OCI-M2 (cell line): ENCODE measurements at regions not wholly inside any gene's neighbourhood (a gene's known extent, or its start where the extent isn't known, plus 50 kb on each side); places are given as distances from the start of the nearest gene placed in this dataset.

Source experiments
- DNase-seq: peaks from one replicate; lab custom pipeline; 2025; ENCODE audit not compliant: unreplicated experiment; lab: John Stamatoyannopoulos, UW

DNA sequence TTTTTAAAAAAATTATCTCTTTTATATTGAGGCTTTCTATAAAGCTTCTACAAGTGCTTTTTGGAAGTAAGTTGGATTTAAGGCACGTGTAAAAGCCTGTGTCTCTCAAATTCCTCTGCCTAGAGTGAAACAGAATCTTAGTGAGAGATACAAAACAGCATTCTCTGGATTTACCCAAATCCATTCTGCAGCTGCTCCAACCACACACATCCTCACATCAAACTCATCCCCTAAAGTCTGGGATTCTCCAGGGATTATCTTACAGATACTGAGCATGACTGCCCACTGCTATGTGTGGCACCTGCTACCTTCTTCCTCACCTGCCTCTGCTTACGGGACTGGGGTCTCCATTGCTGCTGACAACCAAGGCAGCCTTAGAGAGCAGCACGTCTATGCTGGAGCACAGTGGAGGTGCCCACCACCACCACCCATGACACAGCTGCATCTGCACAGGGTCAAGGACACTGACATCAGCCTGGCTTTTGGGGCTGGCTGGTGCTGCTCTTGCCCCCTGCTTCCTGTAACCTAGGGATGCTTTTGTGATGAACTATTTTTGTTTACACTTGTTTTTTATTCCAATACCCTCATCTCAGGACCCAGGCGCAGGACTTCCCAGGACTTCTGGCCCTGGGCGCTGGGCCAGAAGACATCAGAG, 139.2 kb upstream of the NAMPT start:
- no peak for DNase-seq

DNA sequence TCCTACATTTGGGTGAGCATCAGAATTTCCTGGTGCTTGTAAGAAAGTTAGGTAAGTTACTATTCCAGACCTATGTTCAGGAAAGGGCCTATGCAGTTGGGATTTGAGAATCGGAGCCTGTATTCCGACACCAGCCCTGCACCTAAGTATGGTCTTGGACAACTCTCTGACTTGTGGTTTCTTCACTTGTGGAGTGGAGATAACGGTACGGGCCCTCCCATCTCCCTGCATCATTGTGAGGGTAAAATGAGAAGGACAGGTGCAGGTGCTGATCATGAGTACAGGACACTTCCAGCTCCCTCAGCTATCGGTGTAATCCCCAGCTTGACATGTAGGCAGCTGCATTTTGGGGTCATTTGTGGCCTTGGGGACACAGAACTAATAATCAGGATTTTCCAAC, 138.3 kb upstream of the NAMPT start:
- no peak for DNase-seq

DNA sequence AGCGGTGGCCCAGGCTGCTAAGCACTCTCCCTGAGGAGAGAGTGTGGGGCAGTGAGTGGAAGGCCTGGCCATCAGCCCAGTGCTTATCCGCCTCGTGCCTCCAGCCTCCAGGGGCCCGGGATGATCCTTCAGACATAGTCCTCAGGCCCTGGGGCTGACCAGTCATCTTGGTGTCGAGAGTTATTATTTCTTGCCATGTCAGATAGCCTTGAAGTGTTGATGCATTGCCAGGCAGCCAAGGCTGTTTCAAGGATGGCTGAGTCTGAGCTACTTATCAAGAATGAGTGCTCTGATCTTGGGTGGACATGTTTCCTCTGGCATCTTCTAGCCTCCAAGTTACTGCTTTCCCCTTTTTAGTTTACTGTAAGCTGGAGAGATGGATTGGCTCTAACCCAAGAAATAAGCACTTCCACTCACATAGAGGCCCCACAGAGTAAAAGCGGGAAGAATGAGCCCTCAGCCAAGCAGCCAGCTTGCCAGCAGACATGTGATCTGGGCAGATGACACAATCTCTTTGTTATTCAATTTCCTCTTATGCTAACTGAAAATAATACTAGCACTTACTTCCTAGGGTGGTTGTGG, 136.5 kb upstream of the NAMPT start:
- DNase-seq = no peak

DNA sequence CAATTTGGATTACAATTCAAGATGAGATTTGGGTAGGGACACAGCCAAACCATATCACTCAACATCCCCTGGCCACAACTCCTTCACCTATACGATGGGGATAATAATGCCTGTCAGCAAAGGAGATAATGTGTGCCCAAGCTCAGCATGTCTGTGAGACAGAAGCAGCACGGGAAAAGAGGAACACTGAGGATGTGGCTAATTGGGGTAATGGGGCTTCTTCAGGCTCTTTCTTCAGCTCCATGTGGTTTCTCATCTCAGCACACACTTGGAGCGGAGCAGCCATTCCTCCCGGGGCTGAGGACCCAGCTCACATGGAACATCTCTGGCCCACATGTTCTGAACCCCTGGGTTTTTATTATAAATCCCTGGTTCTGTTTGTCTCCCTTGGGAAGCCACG, 136.0 kb upstream of the NAMPT start:
- no peak for DNase-seq

DNA sequence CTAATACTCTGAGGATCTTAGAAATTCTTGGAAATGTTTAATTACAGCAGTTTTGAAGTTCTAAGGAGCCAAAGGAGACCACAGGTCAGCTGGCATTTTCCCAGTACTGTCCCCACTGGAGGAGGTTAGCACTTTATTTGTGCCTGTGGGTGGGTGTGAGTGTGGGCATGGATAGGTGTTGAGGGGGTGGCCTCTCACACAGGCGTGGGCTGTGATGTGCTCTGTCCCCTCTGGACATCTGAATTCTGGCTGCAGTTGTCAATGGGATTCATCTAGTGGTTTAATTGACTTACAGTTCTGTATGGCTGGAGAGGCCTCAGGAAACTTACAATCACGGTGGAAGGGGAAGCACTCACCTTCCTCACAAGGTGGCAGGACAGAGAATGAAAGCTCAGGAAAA, 135.4 kb upstream of the NAMPT start:
- no peak for DNase-seq

DNA sequence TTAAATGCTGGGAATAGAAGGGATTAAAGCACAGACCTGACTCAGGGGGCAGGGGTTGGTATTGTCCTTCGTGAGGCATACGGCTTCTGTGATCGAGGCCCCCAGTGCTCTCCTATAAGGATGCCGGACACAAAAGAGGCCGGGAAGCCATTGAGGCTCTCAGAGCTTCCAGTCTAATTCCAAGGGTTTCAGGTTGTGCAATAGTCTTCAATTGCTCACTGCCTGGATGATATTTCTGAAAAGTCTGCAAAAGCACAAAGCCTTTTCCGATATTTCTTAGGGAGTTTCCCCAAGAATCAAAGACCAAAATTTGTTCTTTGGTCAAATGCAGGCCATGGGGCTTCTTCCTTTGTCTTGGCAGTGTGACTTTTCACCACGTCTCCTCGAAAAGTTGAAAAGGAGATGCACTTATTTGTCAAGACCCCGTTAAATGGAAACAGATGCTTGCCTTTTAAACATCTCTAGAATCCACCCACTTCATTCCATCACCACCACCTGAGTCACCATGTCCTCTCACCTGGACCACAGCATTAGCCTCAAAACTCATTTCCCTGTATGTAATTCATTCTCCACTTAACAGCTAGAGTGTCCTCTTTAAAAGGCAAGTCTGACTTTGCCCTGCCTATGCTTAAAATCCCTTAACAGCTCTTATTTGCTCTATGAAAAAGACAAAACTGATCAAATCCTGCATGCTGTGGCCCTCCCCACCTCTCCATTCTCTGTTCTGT, 134.8 kb upstream of the NAMPT start:
- no peak for DNase-seq

DNA sequence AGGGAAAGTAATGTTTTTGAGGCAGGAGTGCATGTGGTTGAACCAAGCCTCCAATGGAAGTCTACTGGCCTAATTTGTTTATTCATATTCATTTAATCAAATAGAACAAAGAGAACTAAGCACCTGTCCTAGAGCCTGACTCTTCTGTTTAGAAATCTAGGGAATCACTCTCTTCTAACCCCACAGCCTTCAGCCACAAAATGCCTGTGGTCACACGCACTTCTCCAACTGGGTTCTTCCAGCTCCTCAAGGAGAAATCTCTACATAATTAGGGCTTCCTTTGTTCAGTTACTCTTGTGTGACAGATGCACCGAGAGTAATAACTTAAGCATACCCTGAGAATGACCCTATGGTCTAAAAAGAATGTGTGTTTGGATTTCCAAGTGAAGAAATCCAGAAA, 133.7 kb upstream of the NAMPT start:
- DNase-seq = no peak

DNA sequence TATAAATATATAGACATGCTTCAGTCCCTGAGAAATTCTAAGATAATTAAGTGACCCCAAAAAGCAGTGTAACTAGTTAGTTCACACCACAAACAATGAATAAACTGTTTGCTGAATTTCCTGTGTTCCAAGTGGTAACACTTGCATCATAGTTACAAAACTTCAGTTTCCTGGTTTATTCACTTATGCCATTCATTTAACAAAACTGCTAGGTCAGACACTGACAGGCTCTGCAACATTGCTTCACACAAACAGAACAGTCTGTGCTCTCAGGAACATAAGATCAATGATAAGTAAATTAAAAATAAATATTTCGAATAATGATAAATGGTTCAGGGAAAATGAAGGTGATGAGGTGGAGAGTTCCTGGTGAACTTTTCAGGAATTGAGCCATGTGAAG, 133.3 kb upstream of the NAMPT start:
- DNase-seq = no peak

DNA sequence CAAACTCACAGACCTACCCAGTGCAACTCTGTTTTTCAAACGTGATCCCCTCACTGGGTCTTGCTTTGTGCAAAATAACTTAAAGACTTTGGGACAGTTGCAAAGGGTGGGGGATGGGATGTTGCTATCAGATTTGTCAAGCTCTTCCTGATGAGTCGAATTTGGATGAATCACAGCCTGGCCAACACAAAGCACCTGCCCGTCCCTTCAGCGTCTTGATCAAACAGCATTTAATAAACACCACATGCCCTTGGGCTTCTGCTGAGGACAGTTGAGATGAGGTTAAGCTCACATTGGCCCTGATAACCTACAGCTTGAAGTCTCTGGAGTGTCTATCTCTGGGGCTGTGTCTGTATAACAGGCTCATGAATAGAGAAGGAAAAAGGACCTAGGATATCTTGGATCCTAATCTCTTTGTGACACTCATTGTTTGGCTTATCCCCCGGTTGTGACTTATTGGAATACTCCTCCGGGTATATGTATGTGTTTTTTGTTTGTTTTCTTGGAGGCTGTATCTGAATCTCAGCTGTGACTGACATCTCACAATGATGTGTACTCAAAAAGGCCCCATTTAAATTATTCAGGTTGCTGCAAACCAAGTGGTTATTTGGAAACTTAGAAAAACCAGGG, 132.6 kb upstream of the NAMPT start:
- no peak for DNase-seq

DNA sequence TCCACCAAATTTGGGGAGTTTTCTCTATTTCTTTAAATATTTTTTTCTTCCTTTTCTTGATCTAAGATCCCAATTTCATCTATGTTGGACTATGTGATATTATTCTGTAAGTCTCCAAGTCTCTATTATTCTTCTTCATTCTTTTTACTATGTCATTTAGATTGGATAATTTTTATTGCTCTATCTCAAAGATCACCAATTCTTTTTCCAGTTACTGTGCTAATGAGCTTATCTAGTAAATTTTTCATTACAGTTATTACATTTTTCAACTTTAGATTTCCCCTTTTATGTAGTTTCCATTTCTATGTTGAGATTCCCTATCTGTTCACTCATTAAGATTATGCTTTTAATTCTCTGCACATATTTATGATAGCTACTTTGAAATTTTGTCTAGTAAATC, 131.6 kb upstream of the NAMPT start:
- no peak for DNase-seq

DNA sequence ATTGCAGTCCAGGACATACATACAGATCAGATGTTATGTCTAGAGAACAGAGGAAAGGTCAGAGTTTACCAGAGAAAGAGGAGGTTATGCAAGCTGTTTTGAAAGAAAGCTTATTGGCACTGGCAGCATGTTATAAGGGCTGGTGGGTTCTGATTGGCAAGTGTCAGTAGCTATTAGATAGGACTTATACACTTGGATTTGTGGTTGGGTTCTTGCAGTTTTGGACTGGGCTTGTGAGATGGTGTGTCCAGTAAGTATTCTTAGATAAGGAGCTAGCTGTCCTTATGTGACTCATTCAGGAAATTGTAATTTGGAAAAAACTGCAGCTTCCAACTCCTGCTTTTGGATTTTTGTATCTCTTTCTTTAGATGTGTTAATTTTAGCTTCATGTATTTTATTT, 130.7 kb upstream of the NAMPT start:
- no peak for DNase-seq

DNA sequence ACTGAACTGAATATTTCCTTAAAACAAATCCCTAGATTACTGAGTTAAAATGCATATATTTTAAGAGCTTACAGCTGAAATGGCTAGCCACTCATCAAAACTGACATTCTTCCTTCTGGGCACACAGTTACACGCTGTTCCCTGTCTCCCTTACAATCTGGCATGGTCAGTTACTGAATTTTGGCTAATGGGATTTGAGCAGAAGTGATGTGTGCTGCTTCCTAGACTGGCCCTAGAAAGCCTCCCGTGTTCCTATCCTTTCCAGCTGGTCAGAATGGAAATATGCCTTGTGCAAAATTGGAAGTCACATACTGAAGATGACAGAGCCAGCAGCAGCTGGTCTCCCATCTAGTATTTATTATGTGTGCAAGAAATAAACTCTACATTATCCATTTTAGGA, 128.7 kb upstream of the NAMPT start:
- DNase-seq = no peak

DNA sequence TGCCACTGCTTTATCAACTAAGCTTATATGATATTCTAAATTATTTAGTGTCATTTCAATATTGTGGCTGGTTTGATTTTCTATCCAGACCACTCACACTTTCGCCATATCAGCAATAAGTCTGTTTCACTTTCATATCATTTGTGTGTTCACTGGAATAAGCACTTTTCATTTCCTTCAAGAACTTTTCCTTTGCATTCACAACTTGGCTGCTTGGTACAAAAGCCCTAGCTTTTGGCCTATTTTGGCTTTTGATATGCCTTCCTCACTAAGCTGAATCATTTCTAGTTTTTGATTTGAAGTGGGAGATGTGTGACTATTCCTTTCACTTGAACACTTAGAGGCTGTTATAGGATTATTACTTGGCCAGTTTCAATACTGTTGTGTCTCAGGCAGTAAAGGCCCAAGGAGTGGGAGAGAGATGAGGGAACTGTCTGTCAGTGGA, 120.9 kb upstream of the NAMPT start:
- no peak for DNase-seq

DNA sequence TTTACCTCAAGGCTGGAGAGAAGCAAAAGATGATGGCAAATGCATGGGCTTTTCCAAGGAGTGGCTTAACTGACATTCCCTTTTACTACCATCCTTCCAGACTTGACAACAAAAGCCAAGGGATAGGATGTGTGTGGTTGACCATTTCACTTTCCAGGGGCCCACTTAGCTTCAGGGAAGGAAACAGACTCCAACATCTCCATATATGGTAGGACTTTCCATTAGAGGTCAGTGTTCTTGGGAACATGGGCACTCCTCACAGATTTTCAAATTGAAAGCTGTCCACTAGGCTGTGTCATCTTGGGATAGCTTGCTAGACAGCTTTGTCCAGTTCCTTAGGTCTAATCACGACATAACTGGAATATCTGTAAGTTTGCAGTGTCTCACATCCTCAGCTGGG, 118.1 kb upstream of the NAMPT start:
- DNase-seq = no peak

DNA sequence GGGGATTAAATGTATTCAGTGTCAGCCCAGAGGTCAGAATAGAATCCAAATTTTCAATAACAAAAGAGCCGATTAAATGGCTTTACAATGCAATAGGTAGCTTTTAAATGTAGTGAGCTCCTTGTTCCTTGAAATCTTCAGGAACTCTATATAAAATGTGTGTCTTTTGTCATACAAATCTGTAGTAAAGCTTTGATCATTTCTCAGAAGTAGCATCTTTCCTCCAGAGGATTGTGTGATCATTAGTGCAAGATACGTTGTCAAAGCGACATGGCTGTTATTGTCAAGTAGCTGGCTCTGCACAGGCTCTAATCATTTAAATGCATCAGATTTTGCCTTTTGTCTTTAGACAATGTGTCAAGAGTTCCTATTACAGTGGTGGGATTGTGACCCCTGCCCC, 116.1 kb upstream of the NAMPT start:
- no peak for DNase-seq

DNA sequence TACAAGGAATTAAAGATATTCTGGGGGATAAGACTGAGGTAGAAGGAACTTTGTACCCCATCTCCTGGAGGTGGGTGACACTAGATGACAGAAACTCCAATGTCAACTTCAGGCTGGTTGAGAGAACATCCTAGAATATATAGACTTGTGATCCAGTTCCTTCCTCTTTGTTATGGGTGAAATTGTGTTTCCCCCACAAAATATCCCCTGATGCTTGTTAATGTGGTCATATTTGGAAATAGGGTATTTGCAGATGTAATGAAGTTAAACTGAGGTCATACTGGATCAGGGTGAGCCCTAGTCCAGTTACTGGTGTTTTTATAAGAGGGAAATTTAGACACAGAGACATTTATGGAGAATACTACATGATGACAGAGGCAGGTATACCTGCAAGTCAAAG, 114.0 kb upstream of the NAMPT start:
- DNase-seq = no peak

DNA sequence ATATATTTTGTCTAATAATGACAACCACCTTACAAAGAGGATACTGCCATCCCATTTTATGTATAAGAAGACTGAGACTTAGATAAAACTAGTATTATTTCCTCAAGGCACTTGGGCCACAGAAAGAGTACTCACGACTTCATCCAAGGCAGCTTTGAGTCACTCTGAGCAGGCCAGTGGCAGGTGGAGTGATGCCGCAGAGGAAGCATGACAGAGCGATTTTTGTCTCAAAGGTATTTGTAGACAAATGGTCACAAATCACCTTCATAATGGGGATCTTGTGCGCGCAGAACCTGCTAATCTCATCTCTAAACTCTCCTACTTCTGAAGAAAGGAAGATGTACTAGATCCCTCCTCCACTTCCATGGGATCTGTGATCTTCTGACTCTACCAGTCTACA, 113.2 kb upstream of the NAMPT start:
- no peak for DNase-seq

DNA sequence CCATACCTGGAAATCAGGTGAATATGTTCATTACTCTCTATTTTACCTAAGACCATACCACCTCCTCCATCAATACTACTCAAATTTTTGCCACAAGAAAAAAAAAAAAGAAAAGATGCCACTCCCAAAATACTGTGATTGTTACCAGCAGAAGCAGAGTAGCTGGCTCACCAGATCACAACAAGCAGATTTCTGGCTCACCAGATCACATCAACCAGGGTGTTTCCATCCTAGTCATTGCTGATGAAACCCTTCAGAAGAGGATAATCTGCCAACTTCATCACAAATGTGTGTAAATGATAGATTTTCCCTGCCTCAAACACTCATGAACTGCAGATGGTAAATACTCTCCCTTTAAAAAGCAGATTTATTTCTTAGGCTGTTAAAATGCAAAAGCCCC, 109.7 kb upstream of the NAMPT start:
- DNase-seq = no peak

DNA sequence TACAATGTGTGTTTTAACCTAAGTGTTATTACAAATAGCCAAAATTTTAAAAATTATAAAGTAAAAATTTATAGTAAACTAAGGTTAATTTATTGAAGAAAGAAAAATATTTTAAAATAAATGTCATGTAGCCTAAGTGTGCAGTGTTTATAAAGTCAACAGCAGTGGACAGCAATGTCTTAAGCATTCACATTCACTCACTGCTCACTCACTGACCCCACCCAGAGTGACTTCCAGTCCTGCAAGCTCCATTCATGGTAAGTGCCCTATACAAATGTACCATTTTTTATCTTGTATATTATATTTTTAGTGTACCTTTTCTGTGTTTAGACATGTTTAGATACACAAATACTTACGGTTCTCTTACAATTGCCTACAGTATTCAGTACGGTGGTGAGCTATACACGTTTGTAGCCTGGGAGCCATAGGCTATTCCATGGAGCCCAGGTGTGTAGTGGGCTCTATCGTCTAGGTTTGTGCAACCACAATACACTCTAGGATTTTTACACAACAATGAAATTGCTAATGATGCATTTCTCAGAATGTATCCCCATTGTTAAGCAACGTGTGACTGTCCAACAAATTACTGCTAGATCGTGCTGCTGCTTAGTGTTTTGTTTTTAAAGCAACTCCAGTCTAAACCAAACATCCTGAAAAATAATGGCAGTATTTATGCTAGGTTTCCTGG, 108.9 kb upstream of the NAMPT start:
- no peak for DNase-seq

DNA sequence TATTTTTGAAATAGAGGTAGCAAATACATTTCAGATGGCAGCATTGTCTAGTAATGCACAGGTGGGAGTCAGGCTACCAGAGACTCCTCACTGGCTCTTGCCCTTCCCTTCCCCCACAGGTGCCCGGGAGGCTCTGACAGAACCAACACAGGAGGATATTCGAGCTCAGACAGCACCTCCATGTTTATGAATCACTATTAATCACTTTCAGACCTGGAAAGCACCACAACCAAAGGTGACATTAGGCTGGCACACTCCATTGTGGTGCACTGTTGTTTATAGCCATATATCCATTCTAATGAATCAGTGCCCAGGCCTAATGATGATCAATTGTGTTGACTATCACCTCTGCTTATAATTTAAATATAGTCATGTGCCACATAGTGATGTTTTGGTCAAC, 107.8 kb upstream of the NAMPT start:
- DNase-seq = no peak

DNA sequence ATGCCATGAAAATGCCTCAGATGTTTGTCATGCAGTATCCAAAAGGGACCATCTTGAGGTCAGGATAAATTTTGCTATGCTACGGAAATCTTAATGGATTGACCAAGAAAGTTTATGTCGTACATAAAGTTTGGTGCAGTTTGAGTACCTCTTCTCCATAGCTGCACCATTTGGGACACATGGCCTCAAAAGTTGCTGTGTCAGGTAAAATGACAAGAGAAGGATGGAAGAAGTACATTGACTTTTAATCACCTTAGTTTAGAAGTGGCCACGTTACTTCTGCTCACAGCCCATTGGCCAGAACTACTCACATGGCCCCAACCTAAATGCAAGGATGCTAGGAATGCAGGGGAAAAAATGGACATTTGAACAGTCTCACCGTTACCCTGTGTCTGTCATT, 107.4 kb upstream of the NAMPT start:
- DNase-seq = no peak

DNA sequence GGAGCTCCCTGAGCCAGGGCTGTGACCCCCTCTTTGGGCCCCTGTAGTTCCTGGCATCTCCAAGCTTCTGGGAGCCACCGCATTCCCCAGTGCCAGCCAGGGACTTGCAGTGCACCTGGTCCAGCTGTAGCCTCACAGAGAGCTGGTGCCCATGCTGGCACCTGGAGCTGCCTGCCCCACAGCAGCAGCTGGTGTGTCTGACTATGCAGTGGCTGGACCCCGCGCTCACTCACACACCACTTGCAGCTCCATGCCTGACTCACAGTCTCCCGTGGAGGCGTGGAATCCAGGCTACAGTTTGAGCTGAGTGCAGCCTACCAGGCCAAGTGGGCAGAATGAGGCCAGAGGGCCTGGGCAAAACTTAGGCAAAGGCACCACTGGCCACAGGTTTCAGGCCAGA, 102.2 kb upstream of the NAMPT start:
- no peak for DNase-seq
